SK-N-MC (cell line): ENCODE measurements at regions not wholly inside any gene's neighbourhood (a gene's known extent, or its start where the extent isn't known, plus 50 kb on each side); places are given as distances from the start of the nearest gene placed in this dataset.

Experiments used
- DNase-seq: peaks from one replicate; pipeline ENCODE4 v3.0.0-alpha.2; 2011; ENCODE audit warnings: low read depth, low spot score
- H3K27ac ChIP-seq: fragments of 200-600 bp; sonication (generic); 2 replicates; pipeline ENCODE4 v1.5.1; 2016; ENCODE audit warnings: mixed run types
- H3K36me3 ChIP-seq: fragments of 200-600 bp; sonication (generic); 2 replicates; pipeline ENCODE4 v1.6.1; 2017; ENCODE audit warnings: antibody characterized with exemption, low read length, mixed read lengths; ENCODE audit not compliant: insufficient read depth
- H3K4me3 ChIP-seq: fragments of 200-600 bp; sonication (generic); 2 replicates; pipeline ENCODE4 v1.5.1; 2016
- H3K9ac ChIP-seq: fragments of 200-600 bp; sonication (generic); 2 replicates; pipeline ENCODE4 v1.8.0; 2017; ENCODE audit warnings: mixed run types, mixed read lengths; ENCODE audit not compliant: insufficient read length
- H3K9me3 ChIP-seq: fragments of 200-600 bp; sonication (generic); 2 replicates; pipeline ENCODE4 v1.6.1; 2017; ENCODE audit warnings: low read depth, mild to moderate bottlenecking, antibody characterized with exemption, low read length, moderate library complexity, mixed read lengths
- EZH2 ChIP-seq: fragments of 200-600 bp; sonication (generic); IDR thresholded peaks from one replicate; pipeline ENCODE4 v1.6.1; 2017; ENCODE audit warnings: antibody characterized with exemption
- FOXP2 ChIP-seq: optimal IDR thresholded peaks from 2 replicates; pipeline ENCODE3; 2011; ENCODE audit warnings: mild to moderate bottlenecking, moderate library complexity; ENCODE audit not compliant: insufficient read depth; ENCODE audit errors: extremely low read length, control extremely low read depth
- POLR2AphosphoS5 ChIP-seq: IDR thresholded peaks from 2 replicates; pipeline ENCODE4 v1.6.1; 2012; ENCODE audit warnings: mild to moderate bottlenecking, low read depth, low read length, borderline replicate concordance

DNA sequence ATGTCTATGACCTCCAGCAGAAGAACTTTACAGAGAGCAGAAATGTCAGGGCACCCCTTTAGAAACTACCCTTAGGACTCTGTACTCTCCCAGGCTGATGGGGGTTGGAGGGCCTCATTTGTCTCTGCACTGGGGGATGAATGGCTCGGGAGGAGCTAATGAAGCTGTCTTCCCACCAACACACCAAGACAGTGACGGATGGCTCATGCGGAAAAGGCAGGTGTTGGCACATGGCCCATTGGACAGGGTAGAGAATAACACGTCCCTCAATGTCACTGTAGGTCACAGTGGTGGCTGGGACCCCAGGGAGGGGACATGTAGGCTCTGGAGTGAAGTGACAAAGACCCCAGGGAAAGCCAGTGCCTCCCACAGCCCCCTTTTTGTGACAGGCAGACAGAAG, 64.0 kb upstream of the PCBD1 start:
- TF ChIP-seq FOXP2 (no peak), EZH2 (no peak), POLR2AphosphoS5 (no peak)

DNA sequence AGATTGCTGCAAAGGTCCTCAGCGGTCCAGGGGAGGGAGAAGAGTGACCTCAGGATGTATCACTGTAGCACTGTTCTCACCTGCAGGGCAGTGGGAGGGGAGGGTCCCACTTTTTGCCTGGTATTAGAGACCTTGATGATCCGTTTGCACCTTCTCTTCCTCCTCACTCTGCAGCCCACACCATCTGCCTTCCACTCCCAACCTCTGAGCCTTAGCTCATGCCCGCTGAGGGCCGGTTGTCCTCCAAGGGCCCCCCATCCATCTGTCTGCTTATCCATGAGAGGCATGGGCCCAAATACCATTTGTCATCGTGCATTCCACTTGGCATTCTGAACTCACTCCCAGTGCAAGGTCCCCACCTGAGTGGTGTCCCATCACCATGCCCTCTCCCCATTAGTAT, 64.6 kb upstream of the PCBD1 start:
- no peaks in the 10 kb centered on the region for H3K36me3 ChIP-seq
- H3K4me3 ChIP-seq: no peak overlapping the region
- no peak for DNase-seq
- no peak overlapping the region for H3K9ac ChIP-seq
- no peaks in the 10 kb centered on the region for H3K9me3 ChIP-seq
- H3K27ac ChIP-seq: no peak overlapping the region
- no peak for TF ChIP-seq FOXP2

More for the DNA sequence above, 64.0 kb upstream of the PCBD1 start:
- H3K36me3 ChIP-seq: no peaks in the 10 kb centered on the region
- H3K4me3 ChIP-seq: no peak overlapping the region
- H3K9ac ChIP-seq: no peak overlapping the region
- no peak overlapping the region for H3K27ac ChIP-seq
- no peaks in the 10 kb centered on the region for H3K9me3 ChIP-seq
- no peak for DNase-seq

DNA sequence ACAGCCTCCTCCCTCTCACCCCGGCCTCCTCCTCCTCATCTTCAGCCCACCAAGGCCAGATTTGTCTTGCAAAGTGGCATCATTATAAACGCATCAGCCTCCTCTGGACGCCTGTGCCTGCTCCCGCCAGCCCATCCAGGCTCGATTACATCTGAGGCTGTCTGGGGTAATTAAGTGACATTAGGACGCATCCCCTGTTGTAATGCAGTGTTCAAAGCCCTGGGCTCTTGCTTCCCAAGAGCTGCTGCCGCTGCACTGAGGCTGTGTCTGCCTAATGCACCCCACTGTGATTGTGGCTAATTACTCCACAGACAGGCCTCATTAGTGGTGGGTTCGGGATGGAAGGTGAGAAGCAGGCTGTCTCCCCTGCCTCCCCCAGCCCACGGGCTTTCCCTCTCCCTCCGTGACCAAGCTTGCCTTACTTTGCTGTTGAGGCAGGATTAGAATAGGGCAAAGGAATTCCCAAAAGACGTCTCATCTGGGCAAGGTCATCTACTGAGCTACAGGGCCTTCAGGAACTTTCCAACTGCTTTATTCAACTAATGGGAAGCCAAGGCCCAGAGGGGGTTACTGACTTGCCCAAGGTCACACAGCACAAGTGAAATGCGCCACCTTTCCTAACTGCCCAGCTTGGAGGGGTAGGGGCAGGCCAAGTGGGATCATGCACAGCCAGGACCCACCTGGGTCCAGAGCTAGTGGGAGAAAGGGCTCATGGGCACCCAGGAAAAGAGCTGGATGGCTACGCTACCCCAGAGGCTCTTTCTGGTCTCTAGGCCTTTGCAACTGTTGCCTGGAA, 66.2 kb upstream of the PCBD1 start:
- DNase-seq: no peak
- no peak for TF ChIP-seq FOXP2
- no peak for TF ChIP-seq EZH2
- no peak for TF ChIP-seq POLR2AphosphoS5

DNA sequence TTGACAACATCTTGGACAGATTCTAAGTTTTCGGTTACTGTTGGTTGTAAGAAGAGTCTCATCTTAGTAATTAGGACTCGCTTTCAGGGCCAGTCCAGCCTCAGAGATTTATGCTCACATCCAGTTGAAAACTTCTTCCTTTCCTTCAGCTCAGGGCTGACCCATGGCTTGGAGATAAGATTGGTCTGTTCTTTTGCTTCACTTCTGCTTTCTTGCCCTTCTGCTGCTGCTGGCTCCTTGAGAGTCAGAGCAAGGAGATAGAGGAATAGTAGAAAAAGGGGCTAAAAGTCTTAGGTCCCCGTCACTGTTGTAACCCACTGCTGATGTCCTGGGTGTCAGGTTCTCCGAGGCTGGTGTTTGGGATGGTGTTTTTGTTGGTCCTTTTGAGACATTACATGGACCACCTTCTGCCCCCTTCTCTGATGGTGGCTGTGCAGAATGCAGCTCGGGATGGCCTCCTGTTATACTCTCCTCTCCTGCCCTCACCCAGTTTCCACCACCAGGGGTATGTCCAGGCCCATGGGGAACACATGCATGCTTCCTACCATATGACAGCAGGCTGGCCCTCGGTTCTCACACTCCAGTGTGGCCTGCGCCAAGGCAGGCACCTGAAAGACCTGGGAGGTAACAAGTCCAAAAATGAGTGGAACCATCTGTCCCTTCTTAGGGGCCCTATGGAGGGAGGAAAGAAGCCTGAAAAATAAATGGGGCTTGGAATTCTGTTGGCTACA, 67.8 kb upstream of the PCBD1 start:
- TF ChIP-seq POLR2AphosphoS5: no peak
- no peak for TF ChIP-seq FOXP2
- no peak for TF ChIP-seq EZH2
- H3K27ac ChIP-seq: no peak overlapping the region
- no peak overlapping the region for H3K9ac ChIP-seq
- H3K4me3 ChIP-seq: no peak overlapping the region
- H3K36me3 ChIP-seq: no peaks in the 10 kb centered on the region
- DNase-seq: no peak
- no peaks in the 10 kb centered on the region for H3K9me3 ChIP-seq

More for the DNA sequence above, 66.2 kb upstream of the PCBD1 start:
- H3K9me3 ChIP-seq: no peaks in the 10 kb centered on the region
- no peak overlapping the region for H3K27ac ChIP-seq
- no peaks in the 10 kb centered on the region for H3K36me3 ChIP-seq
- no peak overlapping the region for H3K4me3 ChIP-seq
- H3K9ac ChIP-seq: no peak overlapping the region

DNA sequence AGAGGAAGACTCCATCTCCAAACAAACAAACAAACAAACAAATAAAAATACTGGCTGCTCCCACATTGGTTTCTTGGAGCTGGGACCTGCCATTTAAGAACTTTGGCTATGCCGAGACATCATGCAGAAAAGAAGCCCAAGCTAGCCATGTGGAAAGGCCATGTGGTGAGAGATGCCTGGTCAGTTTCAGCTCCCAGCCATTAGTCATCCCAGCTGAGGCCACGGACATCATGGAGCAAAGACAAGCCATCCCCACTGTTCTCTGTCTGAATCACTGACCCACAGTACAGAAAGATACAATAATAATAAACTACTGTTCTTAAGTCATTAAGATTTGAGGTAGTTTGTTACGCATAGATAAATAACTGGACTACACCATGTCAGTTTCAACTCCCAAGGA, 70.0 kb upstream of the PCBD1 start:
- no peak for TF ChIP-seq POLR2AphosphoS5
- no peak for TF ChIP-seq EZH2
- TF ChIP-seq FOXP2: no peak
- DNase-seq: no peak
- H3K36me3 ChIP-seq: no peaks in the 10 kb centered on the region
- no peak overlapping the region for H3K27ac ChIP-seq
- H3K9ac ChIP-seq: no peak overlapping the region
- no peak overlapping the region for H3K4me3 ChIP-seq
- no peaks in the 10 kb centered on the region for H3K9me3 ChIP-seq

DNA sequence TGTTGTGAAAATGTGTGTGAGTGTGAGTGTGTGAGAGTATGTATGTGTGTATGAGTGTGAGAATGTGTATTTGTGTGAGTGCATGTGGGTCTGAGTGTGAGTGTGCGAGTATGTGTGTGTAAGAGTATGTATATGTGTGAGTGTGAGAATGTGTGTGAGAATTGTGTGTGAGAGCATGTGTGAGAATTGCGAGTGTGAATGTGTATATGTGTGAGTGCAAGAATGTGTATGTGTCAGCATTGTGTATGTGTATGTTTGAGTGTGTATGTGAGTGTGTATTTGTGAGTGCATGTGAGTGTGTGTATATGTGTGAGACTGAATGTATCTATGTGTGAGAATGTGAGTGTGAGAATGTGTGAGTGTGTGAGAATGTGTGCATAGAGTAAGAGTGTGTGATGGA, 72.0 kb upstream of the PCBD1 start:
- Histone ChIP-seq H3K9ac (no peak overlapping the region), H3K4me3 (no peak overlapping the region), H3K9me3 (no peaks in the 10 kb centered on the region), H3K36me3 (no peaks in the 10 kb centered on the region), H3K27ac (no peak overlapping the region)
- no peak for DNase-seq
- TF ChIP-seq POLR2AphosphoS5 (no peak), EZH2 (no peak), FOXP2 (no peak)

DNA sequence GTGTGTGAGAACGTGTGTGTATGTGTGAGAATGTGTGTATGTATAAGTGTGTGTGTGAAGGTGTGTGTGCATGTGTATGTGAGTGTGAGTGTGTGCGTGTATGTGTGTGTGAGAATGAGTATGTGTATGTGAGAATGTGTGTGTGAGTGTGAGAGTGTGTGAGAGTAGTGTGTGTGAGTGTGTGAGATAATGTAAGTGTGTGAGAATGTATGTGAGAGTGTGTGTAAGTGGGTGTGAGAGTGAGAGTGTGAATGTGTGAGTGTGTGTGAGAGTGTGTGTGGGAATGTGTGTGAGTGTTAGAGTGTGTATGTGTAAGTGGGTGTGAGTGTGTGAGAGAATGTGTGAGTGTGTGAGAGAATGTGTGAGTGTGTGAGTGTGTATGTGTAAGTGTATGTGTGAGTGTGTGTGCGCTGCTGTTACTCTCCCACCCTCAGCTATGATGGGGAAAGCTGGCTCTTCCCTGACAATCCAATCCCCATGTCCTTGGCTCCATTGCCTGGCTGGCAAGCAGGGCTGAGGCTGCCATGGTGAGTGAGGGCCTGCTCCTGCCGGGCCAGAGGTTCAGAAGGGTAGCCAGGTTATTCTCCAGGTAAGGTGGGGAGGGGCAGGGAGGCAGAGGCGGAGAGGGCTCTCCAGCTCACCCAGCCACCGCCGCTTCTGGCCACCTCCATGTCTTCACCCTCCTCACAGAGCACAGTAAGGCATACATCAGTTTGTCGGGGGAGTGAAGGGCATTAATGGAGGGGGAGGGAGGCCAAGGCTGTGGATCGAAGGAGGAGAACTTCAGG, 72.6 kb upstream of the PCBD1 start:
- DNase-seq: no peak
- no peak overlapping the region for H3K9ac ChIP-seq
- TF ChIP-seq POLR2AphosphoS5 (no peak), EZH2 (no peak), FOXP2 (no peak)
- H3K9me3 ChIP-seq: no peaks in the 10 kb centered on the region
- H3K36me3 ChIP-seq: no peaks in the 10 kb centered on the region
- H3K27ac ChIP-seq: no peak overlapping the region
- no peak overlapping the region for H3K4me3 ChIP-seq

DNA sequence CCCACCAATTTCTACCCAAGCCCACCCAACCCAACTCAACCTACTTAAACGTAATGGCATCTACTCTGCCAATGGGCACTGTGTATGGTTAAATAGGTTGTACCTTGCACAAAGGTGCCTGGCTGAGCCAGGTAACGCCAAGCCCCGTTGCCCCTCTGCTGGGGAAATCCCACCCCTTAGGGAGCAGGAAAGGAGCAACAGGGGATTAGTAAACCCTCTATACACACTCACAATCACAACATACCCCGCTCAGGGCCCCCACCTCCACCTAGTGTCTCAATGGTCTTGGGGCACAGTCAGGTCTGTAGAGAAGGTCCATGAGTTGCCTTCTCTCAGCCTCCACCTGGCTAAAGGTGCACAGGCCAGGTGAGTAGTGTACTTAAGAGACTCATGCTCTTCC, 74.3 kb upstream of the PCBD1 start:
- H3K9me3 ChIP-seq: no peaks in the 10 kb centered on the region
- no peak overlapping the region for H3K9ac ChIP-seq
- TF ChIP-seq EZH2 (no peak), FOXP2 (no peak), POLR2AphosphoS5 (no peak)
- no peaks in the 10 kb centered on the region for H3K36me3 ChIP-seq
- H3K27ac ChIP-seq: no peak overlapping the region
- no peak for DNase-seq
- H3K4me3 ChIP-seq: no peak overlapping the region
